ENCODE measurements at regions not wholly inside any gene's neighbourhood (a gene's known extent, or its start where the extent isn't known, plus 50 kb on each side); places are given as distances from the start of the nearest gene placed in this dataset.

DNA sequence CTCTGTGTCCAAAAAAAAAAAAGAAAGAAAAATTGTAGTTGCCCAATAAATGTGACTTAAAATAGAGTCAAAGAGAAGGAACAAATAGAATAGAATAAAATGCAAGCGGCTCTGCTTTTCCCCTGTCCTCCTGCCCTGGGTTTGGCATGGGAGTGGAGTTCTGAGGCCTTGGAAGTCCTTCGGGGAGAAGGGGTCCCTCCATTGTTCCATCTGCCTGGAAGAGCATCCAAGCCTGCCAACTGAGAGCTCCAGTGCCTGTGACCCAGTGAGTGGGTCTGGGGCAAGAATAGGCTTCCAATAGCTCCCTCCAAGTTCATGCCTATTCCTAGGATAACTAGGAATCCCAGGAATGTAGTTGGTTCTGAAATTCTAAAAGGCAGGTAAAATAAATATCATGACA, 321.4 kb downstream of the MYCN start:
- Histone ChIP-seq H3K27ac (no peak overlapping the region), H3K4me1 (no peaks in the 10 kb centered on the region), H3K4me3 (no peak overlapping the region), H3K36me3 (no peaks in the 10 kb centered on the region), H3K27me3 (no peaks in the 10 kb centered on the region), H3K9me3 (no peaks in the 10 kb centered on the region)
- DNase-seq (ENCODE audit: low spot score) = no peak
- TF ChIP-seq, protein P1, sequence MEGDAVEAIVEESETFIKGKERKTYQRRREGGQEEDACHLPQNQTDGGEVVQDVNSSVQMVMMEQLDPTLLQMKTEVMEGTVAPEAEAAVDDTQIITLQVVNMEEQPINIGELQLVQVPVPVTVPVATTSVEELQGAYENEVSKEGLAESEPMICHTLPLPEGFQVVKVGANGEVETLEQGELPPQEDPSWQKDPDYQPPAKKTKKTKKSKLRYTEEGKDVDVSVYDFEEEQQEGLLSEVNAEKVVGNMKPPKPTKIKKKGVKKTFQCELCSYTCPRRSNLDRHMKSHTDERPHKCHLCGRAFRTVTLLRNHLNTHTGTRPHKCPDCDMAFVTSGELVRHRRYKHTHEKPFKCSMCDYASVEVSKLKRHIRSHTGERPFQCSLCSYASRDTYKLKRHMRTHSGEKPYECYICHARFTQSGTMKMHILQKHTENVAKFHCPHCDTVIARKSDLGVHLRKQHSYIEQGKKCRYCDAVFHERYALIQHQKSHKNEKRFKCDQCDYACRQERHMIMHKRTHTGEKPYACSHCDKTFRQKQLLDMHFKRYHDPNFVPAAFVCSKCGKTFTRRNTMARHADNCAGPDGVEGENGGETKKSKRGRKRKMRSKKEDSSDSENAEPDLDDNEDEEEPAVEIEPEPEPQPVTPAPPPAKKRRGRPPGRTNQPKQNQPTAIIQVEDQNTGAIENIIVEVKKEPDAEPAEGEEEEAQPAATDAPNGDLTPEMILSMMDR (IDR thresholded peaks at IDR 0.05) = no peak

DNA sequence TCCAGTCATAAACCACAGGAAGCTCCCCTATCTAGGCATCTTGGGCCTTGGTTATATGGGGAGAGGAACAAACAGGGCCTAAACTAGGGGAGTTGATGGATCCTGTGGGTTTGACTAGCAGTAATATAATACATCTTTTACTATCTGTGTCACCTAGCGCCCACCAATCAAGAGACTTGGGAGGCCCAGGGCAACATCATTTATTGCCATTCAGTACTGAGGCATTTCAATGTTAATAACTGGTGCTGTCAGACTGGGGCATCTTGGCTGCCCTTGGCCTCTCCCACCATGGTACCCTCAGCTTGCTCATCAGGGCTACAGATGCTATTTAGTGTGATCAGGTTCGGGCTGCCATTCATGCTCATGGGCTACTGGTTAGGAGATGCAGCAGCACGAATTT, 320.7 kb downstream of the MYCN start:
- no peak overlapping the region for H3K27ac ChIP-seq

DNA sequence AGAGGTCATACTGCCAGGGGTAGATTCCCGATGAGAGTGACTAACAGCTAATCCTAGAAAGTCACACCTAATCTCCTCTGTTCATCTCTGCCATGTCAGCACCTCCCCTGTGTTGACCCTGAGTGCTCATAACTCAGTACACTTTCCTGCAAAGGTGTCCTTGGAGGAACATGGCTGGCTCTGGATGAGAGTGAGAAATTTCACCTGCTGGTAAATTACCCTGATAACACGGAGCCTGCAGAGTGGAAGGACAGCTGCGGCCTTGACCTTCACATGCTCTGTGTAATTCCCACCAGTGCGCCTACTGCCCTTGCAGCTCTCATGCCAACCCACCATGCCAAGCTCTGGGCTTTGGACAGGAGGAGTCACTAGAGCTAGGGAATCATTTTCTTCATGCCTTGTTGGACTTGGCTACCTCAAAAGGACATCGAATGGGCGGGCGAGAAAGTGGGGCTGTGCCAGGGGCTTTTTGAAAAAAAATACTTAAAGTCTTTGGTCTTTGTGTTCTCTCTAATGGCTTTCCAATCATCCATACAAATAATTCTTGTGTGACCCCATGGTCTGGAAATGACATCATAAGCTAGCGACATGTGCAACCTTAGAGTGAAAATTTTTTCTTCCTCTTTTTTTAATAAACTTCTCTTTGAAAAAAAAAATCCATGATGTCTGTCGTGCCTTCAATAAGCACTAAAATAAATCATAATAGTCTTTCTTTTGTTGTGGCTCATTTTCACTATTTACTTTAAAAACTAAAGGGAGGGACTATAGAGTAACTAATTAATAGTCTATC, 319.9 kb downstream of the MYCN start:
- Histone ChIP-seq H3K27me3 (no peaks in the 10 kb centered on the region), H3K4me3 (no peak overlapping the region), H3K4me1 (no peaks in the 10 kb centered on the region), H3K9me3 (no peaks in the 10 kb centered on the region), H3K36me3 (no peaks in the 10 kb centered on the region), H3K27ac (no peak overlapping the region)
- no peak for DNase-seq (ENCODE audit: low spot score)
- TF ChIP-seq, protein P1 (IDR thresholded peaks at IDR 0.05) = no peak

More for the DNA sequence above, 320.7 kb downstream of the MYCN start:
- Histone ChIP-seq H3K36me3 (no peaks in the 10 kb centered on the region), H3K27me3 (no peaks in the 10 kb centered on the region), H3K9me3 (no peaks in the 10 kb centered on the region), H3K4me3 (no peak overlapping the region), H3K4me1 (no peaks in the 10 kb centered on the region)
- TF ChIP-seq, protein P1 (IDR thresholded peaks at IDR 0.05) = no peak
- no peak for DNase-seq (ENCODE audit: low spot score)

DNA sequence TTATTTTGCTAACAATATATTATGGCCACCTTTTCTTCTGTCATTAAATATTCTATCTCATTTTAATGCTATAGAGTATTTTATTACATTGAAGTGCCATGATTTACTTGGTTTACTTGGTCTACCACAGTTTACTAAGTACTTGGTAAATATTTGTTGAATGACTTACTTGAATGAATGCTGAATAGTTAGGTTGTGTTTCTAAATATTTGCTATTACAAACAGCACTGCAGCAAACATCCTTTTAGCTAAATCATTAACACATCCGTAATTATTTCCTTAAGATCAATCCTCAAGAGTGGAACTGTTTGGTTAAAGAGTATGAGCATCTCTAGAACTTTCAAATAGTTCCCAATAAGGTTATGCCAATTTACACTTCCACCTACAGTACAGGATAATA, 318.7 kb downstream of the MYCN start:
- H3K27ac ChIP-seq = no peak overlapping the region
- no peak for DNase-seq (ENCODE audit: low spot score)
- no peaks in the 10 kb centered on the region for H3K27me3 ChIP-seq
- no peaks in the 10 kb centered on the region for H3K36me3 ChIP-seq
- TF ChIP-seq, protein P1 (IDR thresholded peaks at IDR 0.05) = no peak
- no peak overlapping the region for H3K4me3 ChIP-seq
- H3K4me1 ChIP-seq = no peaks in the 10 kb centered on the region
- H3K9me3 ChIP-seq = no peaks in the 10 kb centered on the region

- H3K27ac ChIP-seq = no peak overlapping the region
- no peaks in the 10 kb centered on the region for H3K36me3 ChIP-seq
- H3K4me3 ChIP-seq = no peak overlapping the region
- no peaks in the 10 kb centered on the region for H3K27me3 ChIP-seq
- DNase-seq (ENCODE audit: low spot score) = no peak
- TF ChIP-seq, protein P1 (IDR thresholded peaks at IDR 0.05) = no peak
- H3K4me1 ChIP-seq = no peaks in the 10 kb centered on the region
- no peaks in the 10 kb centered on the region for H3K9me3 ChIP-seq
Measured at GRCh38 chr2:16258350-16258749, 318.0 kb downstream of the MYCN start.
